Endothelial cell (in vitro differentiated cells): ENCODE measurements at regions not wholly inside any gene's neighbourhood (a gene's known extent, or its start where the extent isn't known, plus 50 kb on each side); places are given as distances from the start of the nearest gene placed in this dataset.

Experiments used
- DNase-seq: peaks from one replicate; pipeline ENCODE4 v3.0.0; 2021; ENCODE audit warnings: low spot score
- H3K27ac Mint-ChIP-seq: one replicate; pipeline ENCODE4 v1.8.0; 2021; ENCODE audit warnings: mixed read lengths, inconsistent platforms; ENCODE audit not compliant: unreplicated experiment
- H3K27me3 Mint-ChIP-seq: one replicate; pipeline ENCODE4 v1.8.0; 2021; ENCODE audit warnings: mild to moderate bottlenecking, moderate library complexity, mixed read lengths, inconsistent platforms; ENCODE audit not compliant: unreplicated experiment
- H3K36me3 Mint-ChIP-seq: one replicate; pipeline ENCODE4 v1.8.0; 2021; ENCODE audit warnings: mild to moderate bottlenecking, low read depth, mixed read lengths, inconsistent platforms; ENCODE audit not compliant: unreplicated experiment
- H3K4me1 Mint-ChIP-seq: one replicate; pipeline ENCODE4 v1.8.0; 2021; ENCODE audit warnings: mild to moderate bottlenecking, mixed read lengths, inconsistent platforms; ENCODE audit not compliant: unreplicated experiment
- H3K4me3 Mint-ChIP-seq: one replicate; pipeline ENCODE4 v1.8.0; 2021; ENCODE audit warnings: mild to moderate bottlenecking, mixed read lengths, inconsistent platforms; ENCODE audit not compliant: unreplicated experiment
- H3K9me3 Mint-ChIP-seq: one replicate; pipeline ENCODE4 v1.8.0; 2021; ENCODE audit warnings: mixed read lengths, inconsistent platforms; ENCODE audit not compliant: unreplicated experiment
- TF ChIP-seq, protein P1 (sequence below): fragments of 200-600 bp; sonication (generic); IDR thresholded peaks from one replicate; pipeline ENCODE4 v1.5.0; 2021; ENCODE audit warnings: antibody characterized with exemption; ENCODE audit not compliant: unreplicated experiment

- TF ChIP-seq, protein P1, sequence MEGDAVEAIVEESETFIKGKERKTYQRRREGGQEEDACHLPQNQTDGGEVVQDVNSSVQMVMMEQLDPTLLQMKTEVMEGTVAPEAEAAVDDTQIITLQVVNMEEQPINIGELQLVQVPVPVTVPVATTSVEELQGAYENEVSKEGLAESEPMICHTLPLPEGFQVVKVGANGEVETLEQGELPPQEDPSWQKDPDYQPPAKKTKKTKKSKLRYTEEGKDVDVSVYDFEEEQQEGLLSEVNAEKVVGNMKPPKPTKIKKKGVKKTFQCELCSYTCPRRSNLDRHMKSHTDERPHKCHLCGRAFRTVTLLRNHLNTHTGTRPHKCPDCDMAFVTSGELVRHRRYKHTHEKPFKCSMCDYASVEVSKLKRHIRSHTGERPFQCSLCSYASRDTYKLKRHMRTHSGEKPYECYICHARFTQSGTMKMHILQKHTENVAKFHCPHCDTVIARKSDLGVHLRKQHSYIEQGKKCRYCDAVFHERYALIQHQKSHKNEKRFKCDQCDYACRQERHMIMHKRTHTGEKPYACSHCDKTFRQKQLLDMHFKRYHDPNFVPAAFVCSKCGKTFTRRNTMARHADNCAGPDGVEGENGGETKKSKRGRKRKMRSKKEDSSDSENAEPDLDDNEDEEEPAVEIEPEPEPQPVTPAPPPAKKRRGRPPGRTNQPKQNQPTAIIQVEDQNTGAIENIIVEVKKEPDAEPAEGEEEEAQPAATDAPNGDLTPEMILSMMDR, result no peak
- peaks cover 6% of the 10 kb centered on the region for H3K27me3 Mint-ChIP-seq
- peaks cover 9% of the 10 kb centered on the region for H3K36me3 Mint-ChIP-seq
- no peak for DNase-seq
- peaks cover 45% of the 10 kb centered on the region for H3K9me3 Mint-ChIP-seq
- H3K4me3 Mint-ChIP-seq, result no peak overlapping the region
- H3K4me1 Mint-ChIP-seq, result no peaks in the 10 kb centered on the region
- H3K27ac Mint-ChIP-seq, result no peak overlapping the region
Observed at GRCh38 chr22:34067031-34067430, 146.8 kb upstream of the LARGE1 start.

DNA sequence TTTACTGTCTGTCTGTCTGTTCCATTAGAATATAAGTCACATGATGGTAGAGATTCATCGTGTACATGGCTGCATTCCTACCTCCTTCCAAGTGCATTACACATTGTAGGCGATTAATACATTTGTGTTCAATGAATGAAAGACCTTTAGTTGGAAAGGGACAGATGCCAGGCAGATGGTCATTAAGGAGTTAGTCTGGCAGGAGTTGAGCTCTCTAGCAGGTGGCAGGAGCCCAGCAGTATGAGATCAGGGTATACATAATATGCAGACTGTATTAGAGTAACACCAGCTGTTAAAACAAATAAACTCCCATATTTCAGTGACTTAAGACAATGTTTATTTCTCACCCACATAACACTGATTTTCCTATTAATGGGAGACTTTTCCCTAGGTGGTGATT, 147.7 kb upstream of the LARGE1 start:
- TF ChIP-seq, protein P1, result no peak
- H3K27ac Mint-ChIP-seq, result no peak overlapping the region
- peaks cover 6% of the 10 kb centered on the region for H3K27me3 Mint-ChIP-seq
- peaks cover 9% of the 10 kb centered on the region for H3K36me3 Mint-ChIP-seq
- no peak for DNase-seq
- no peaks in the 10 kb centered on the region for H3K4me1 Mint-ChIP-seq
- H3K4me3 Mint-ChIP-seq, result no peak overlapping the region
- peaks cover 40% of the 10 kb centered on the region for H3K9me3 Mint-ChIP-seq

GRCh38 chr22:34070051-34070450, 149.8 kb upstream of the LARGE1 start:
- DNase-seq, result no peak
- peaks cover 6% of the 10 kb centered on the region for H3K27me3 Mint-ChIP-seq
- no peak overlapping the region for H3K27ac Mint-ChIP-seq
- peaks cover 8% of the 10 kb centered on the region for H3K36me3 Mint-ChIP-seq
- H3K4me3 Mint-ChIP-seq, result no peak overlapping the region
- TF ChIP-seq, protein P1, result no peak
- peaks cover 35% of the 10 kb centered on the region for H3K9me3 Mint-ChIP-seq
- no peaks in the 10 kb centered on the region for H3K4me1 Mint-ChIP-seq

DNA sequence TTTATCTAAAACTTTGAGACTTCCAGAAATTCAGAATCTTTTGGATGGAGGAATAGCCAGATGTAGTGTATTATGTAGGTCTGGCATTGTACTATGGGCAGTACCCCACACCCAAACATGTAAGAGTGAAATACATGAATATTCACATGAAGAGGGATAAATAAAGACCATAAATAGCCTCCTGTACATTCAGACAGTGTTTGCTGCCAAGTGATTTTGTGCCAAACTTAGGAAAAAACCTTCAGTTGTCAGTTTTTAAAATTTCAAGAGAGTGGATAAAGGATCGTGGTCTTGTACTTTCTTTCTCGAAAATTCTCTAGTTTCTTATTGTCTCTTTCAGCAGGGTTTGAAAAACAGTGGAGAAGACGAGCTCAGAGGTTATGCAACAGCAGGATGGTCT, 150.3 kb upstream of the LARGE1 start:
- Mint-ChIP-seq H3K4me1 (no peaks in the 10 kb centered on the region), H3K4me3 (no peak overlapping the region), H3K9me3 (peaks cover 36% of the 10 kb centered on the region), H3K27ac (no peak overlapping the region), H3K36me3 (peaks cover 8% of the 10 kb centered on the region), H3K27me3 (peaks cover 6% of the 10 kb centered on the region)
- TF ChIP-seq, protein P1, result no peak
- no peak for DNase-seq

DNA sequence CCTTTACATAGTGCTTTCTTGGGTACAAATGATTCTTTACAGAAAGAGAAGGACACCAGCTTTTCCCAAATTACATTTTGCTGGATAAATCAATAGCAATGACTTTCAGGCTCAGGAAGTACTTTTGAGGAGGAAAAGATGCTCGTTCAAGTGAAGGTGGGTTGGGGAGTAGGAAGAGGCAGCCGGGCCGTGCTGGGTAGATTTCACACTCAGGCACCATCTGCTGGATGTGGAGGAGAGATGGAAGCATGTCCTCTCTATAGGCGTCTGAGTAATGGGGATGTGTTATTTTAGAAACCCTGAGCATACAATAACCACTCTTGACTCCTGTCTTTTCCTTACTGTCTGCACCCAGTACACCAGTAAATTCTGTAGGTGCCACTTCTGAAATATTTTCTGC, 152.3 kb upstream of the LARGE1 start:
- no peaks in the 10 kb centered on the region for H3K4me1 Mint-ChIP-seq
- H3K4me3 Mint-ChIP-seq, result no peak overlapping the region
- H3K36me3 Mint-ChIP-seq, result peaks cover 5% of the 10 kb centered on the region
- peaks cover 6% of the 10 kb centered on the region for H3K27me3 Mint-ChIP-seq
- DNase-seq, result no peak
- peaks cover 43% of the 10 kb centered on the region for H3K9me3 Mint-ChIP-seq
- no peak overlapping the region for H3K27ac Mint-ChIP-seq
- TF ChIP-seq, protein P1, result no peak
